Limb (tissue), 2 donors: ENCODE measurements at regions not wholly inside any gene's neighbourhood (a gene's known extent, or its start where the extent isn't known, plus 50 kb on each side); places are given as distances from the start of the nearest gene placed in this dataset.

ENCODE experiments used
- DNase-seq, 2 donors: peaks; one replicate each; pipeline ENCODE4 v3.0.0-alpha.2; 2016; ENCODE audit errors: extremely low spot score in 2 of 2

- DNase-seq, result peak in 1 of 2 donors; percentile 52
These were observed 360.1 kb upstream of the RIOK2 start for GRCh38 chr5:97543166-97543565.

- no peak for DNase-seq
These were observed 361.2 kb upstream of the RIOK2 start for GRCh38 chr5:97544240-97544639.

- no peak for DNase-seq
These were observed 361.6 kb upstream of the RIOK2 start for GRCh38 chr5:97544678-97545077.

GRCh38 chr5:97545446-97545845, 362.4 kb upstream of the RIOK2 start:
- no peak for DNase-seq

GRCh38 chr5:97545886-97546535, 363.0 kb upstream of the RIOK2 start:
- no peak for DNase-seq

GRCh38 chr5:97547430-97547829, 364.4 kb upstream of the RIOK2 start:
- DNase-seq, result no peak

GRCh38 chr5:97547999-97548738, 365.1 kb upstream of the RIOK2 start:
- no peak for DNase-seq

GRCh38 chr5:97548739-97549080, 365.7 kb upstream of the RIOK2 start:
- DNase-seq, result no peak

GRCh38 chr5:97549496-97549895, 366.4 kb upstream of the RIOK2 start:
- DNase-seq, result no peak

GRCh38 chr5:97550164-97550563, 367.1 kb upstream of the RIOK2 start:
- DNase-seq, result no peak

- DNase-seq, result no peak
These were observed 367.8 kb upstream of the RIOK2 start for GRCh38 chr5:97550818-97551217.

GRCh38 chr5:97553604-97554452, 370.8 kb upstream of the RIOK2 start:
- no peak for DNase-seq

GRCh38 chr5:97554977-97555643, 372.1 kb upstream of the RIOK2 start:
- DNase-seq, result no peak

GRCh38 chr5:97555644-97555981, 372.6 kb upstream of the RIOK2 start:
- DNase-seq, result no peak

GRCh38 chr5:97559827-97560598, 377.0 kb upstream of the RIOK2 start:
- DNase-seq, result peak in 1 of 2 donors; percentile 22

GRCh38 chr5:97560599-97560993, 377.5 kb upstream of the RIOK2 start:
- no peak for DNase-seq

- DNase-seq, result no peak
These were observed 380.1 kb upstream of the RIOK2 start for GRCh38 chr5:97563050-97563657.

- DNase-seq, result no peak
These were observed 385.3 kb upstream of the RIOK2 start for GRCh38 chr5:97568382-97568781.

- no peak for DNase-seq
These were observed 387.2 kb upstream of the RIOK2 start for GRCh38 chr5:97570242-97570641.

- DNase-seq, result no peak
These were observed 392.3 kb upstream of the RIOK2 start for GRCh38 chr5:97575322-97575721.

GRCh38 chr5:97576956-97577355, 393.9 kb upstream of the RIOK2 start:
- no peak for DNase-seq
